Small intestine (tissue), 7 donors: ENCODE measurements at regions not wholly inside any gene's neighbourhood (a gene's known extent, or its start where the extent isn't known, plus 50 kb on each side); places are given as distances from the start of the nearest gene placed in this dataset.

Experiments
- DNase-seq, 2 donors: peaks; one replicate each; pipeline versions ENCODE4 v3.0.0 to v3.0.0-alpha.2; 2013
- FAIRE-seq: peaks from 2 replicates; lab custom pipeline; 2012; peaks lifted over from hg19 to GRCh38; lab: Jason Lieb, UNC
- H3K27ac ChIP-seq, 3 donors: one replicate each; pipeline ENCODE4 v1.5.1; 2013; ENCODE audit warnings: low read length in 2 of 3, mild to moderate bottlenecking in 2 of 3, control low read depth in 1 of 3, inconsistent platforms in 1 of 3, low read depth in 1 of 3, moderate library complexity in 1 of 3
- H3K27me3 ChIP-seq, 3 donors: one replicate each; pipeline ENCODE4 v1.6.1; 2013; ENCODE audit warnings: low read length in 3 of 3, inconsistent platforms in 1 of 3; ENCODE audit not compliant: control insufficient read depth in 3 of 3, insufficient read depth in 3 of 3
- H3K36me3 ChIP-seq, 3 donors: one replicate each; pipeline ENCODE4 v1.6.1; 2013; ENCODE audit warnings: low read length in 3 of 3, inconsistent platforms in 1 of 3, low read depth in 1 of 3, mild to moderate bottlenecking in 1 of 3, moderate library complexity in 1 of 3; ENCODE audit not compliant: control insufficient read depth in 3 of 3, insufficient read depth in 2 of 3
- H3K4me1 ChIP-seq, 3 donors: one replicate each; pipeline ENCODE4 v1.6.1; 2013; ENCODE audit warnings: low read length in 2 of 3, inconsistent platforms in 1 of 3, low read depth in 1 of 3, mild to moderate bottlenecking in 1 of 3, moderate library complexity in 1 of 3; ENCODE audit not compliant: control insufficient read depth in 3 of 3, insufficient read depth in 2 of 3
- H3K4me3 ChIP-seq, 3 donors: one replicate each; pipeline ENCODE4 v1.5.1; 2013; ENCODE audit warnings: low read length in 3 of 3, control low read depth in 1 of 3, inconsistent platforms in 1 of 3, low read depth in 1 of 3, mild to moderate bottlenecking in 1 of 3, moderate library complexity in 1 of 3
- H3K9me3 ChIP-seq, 2 donors: one replicate each; pipeline ENCODE4 v1.6.1; 2013; ENCODE audit warnings: low read depth in 1 of 2, low read length in 1 of 2; ENCODE audit not compliant: control insufficient read depth in 2 of 2, insufficient read depth in 1 of 2
- whole genome bisulfite sequencing, 3 donors: extraction: QIAGEN DNeasy Blood & Tissue Kit; methylation state at CpG; one replicate each; pipeline ENCODE4 v1.1.7; 2013; 5-methylcytosine and 5-hydroxymethylcytosine counted together
- donor health status: healthy with polysubstance abuse.
- donor health status: control.
- donor health status: control.
- donor health status: Bipolar disorder and iron deficiency.
- donor health status: healthy.

GRCh38 chr6:140433072-140433471, 1058.6 kb upstream of the CITED2 start:
- FAIRE-seq = no peak
- no peaks in the 10 kb centered on the region for H3K4me1 ChIP-seq
- 91% methylated on average over 4 of the region's 4 CpGs for WGBS, 3 donors

GRCh38 chr6:140427842-140428241, 1053.4 kb upstream of the CITED2 start:
- FAIRE-seq = no peak
- Histone ChIP-seq H3K4me3 (no peak overlapping the region), H3K4me1 (no peaks in the 10 kb centered on the region), H3K27me3 (no peaks in the 10 kb centered on the region), H3K27ac (no peak overlapping the region), H3K36me3 (no peaks in the 10 kb centered on the region), H3K9me3 (peaks cover 0 to 7% of the 10 kb centered on the region in 2 donors)
- no peak for DNase-seq
- 57 to 88% (median 72%) methylated on average over 2 of the region's 2 CpGs for WGBS, 3 donors

More at GRCh38 chr6:140433072-140433471, 1058.6 kb upstream of the CITED2 start:
- peaks cover 0 to 14% of the 10 kb centered on the region in 2 donors for H3K9me3 ChIP-seq
- no peaks in the 10 kb centered on the region for H3K27me3 ChIP-seq
- no peak overlapping the region for H3K4me3 ChIP-seq
- no peak overlapping the region for H3K27ac ChIP-seq
- DNase-seq = no peak
- H3K36me3 ChIP-seq = no peaks in the 10 kb centered on the region

- Histone ChIP-seq H3K27ac (no peak overlapping the region), H3K27me3 (no peaks in the 10 kb centered on the region), H3K9me3 (peaks cover 0 to 12% of the 10 kb centered on the region in 2 donors), H3K4me1 (no peaks in the 10 kb centered on the region), H3K36me3 (peaks cover 0 to 2% (median 0%) of the 10 kb centered on the region in 3 donors), H3K4me3 (no peak overlapping the region)
- DNase-seq (peak in 1 of 2 donors; percentile 0), FAIRE-seq (no peak)
- 95 to 99% (median 98%) methylated on average over 9 of the region's 9 CpGs for WGBS, 3 donors
Measured at GRCh38 chr6:140414966-140415620, 1040.6 kb upstream of the CITED2 start.

GRCh38 chr6:140403020-140403419, 1028.6 kb upstream of the CITED2 start:
- Histone ChIP-seq H3K36me3 (no peaks in the 10 kb centered on the region), H3K27me3 (peaks cover 0 to 2% (median 0%) of the 10 kb centered on the region in 3 donors), H3K4me1 (no peaks in the 10 kb centered on the region), H3K27ac (no peak overlapping the region), H3K4me3 (no peak overlapping the region), H3K9me3 (peaks cover 0 to 5% of the 10 kb centered on the region in 2 donors)
- peak in 1 of 2 donors; percentile 24 for DNase-seq
- FAIRE-seq = no peak

- no peak for DNase-seq
- H3K9me3 ChIP-seq = no peaks in the 10 kb centered on the region
- H3K27ac ChIP-seq = no peak overlapping the region
- no peak overlapping the region for H3K4me3 ChIP-seq
- H3K4me1 ChIP-seq = no peaks in the 10 kb centered on the region
- H3K27me3 ChIP-seq = peaks cover 0 to 2% (median 0%) of the 10 kb centered on the region in 3 donors
- FAIRE-seq = no peak
- 67 to 79% (median 78%) methylated on average over 1 of the region's 1 CpG for WGBS, 3 donors
- no peaks in the 10 kb centered on the region for H3K36me3 ChIP-seq
Measured at GRCh38 chr6:140401761-140402160, 1027.3 kb upstream of the CITED2 start.

GRCh38 chr6:140398076-140398475, 1023.6 kb upstream of the CITED2 start:
- Histone ChIP-seq H3K27ac (no peak overlapping the region), H3K4me3 (no peak overlapping the region), H3K9me3 (no peaks in the 10 kb centered on the region), H3K4me1 (no peaks in the 10 kb centered on the region), H3K36me3 (no peaks in the 10 kb centered on the region), H3K27me3 (no peaks in the 10 kb centered on the region)
- DNase-seq = no peak
- FAIRE-seq = peak; percentile 74

- WGBS, 3 donors = 78 to 88% (median 87%) methylated on average over 1 of the region's 1 CpG
- H3K4me1 ChIP-seq = no peaks in the 10 kb centered on the region
- no peaks in the 10 kb centered on the region for H3K36me3 ChIP-seq
- no peaks in the 10 kb centered on the region for H3K9me3 ChIP-seq
- DNase-seq (no peak), FAIRE-seq (no peak)
- no peak overlapping the region for H3K4me3 ChIP-seq
- H3K27me3 ChIP-seq = no peaks in the 10 kb centered on the region
- no peak overlapping the region for H3K27ac ChIP-seq
Measured at GRCh38 chr6:140397106-140397505, 1022.7 kb upstream of the CITED2 start.

GRCh38 chr6:140393665-140394540, 1019.5 kb upstream of the CITED2 start:
- no peaks in the 10 kb centered on the region for H3K36me3 ChIP-seq
- FAIRE-seq (no peak), DNase-seq (no peak)
- H3K4me3 ChIP-seq = no peak overlapping the region
- 47 to 68% (median 60%) methylated on average over 6 of the region's 6 CpGs for WGBS, 3 donors
- H3K9me3 ChIP-seq = peaks cover 0 to 3% of the 10 kb centered on the region in 2 donors
- no peaks in the 10 kb centered on the region for H3K4me1 ChIP-seq
- H3K27ac ChIP-seq = no peak overlapping the region
- no peaks in the 10 kb centered on the region for H3K27me3 ChIP-seq
